HG03432 (cell line): ENCODE measurements at regions not wholly inside any gene's neighbourhood (a gene's known extent, or its start where the extent isn't known, plus 50 kb on each side); places are given as distances from the start of the nearest gene placed in this dataset.

ENCODE experiments used
- ATAC-seq: cut with Tn5 transposase; IDR thresholded peaks from one replicate; pipeline ENCODE4 v1.9.1; 2021; ENCODE audit warnings: mild to moderate bottlenecking, moderate library complexity; ENCODE audit not compliant: unreplicated experiment

DNA sequence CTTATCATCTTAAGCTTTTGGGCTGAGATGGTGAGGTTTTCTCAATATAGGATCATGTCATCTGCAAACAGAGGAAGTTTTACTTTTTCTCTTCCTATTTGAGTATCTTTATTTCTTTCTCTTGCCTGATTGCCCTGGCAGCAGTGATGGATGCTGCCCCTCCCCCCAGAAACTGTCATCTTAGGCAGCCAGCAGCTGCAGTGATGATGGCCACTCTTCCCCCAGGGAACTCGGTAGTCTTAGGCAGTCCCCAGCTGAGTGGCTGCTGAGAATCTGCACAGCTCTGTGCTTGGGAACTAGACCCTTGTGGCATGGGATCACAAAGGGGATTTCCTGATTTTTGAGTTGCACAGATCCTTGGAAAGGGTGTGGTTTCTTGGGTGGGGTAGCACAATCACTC, 791.1 kb upstream of the ALCAM start:
- ATAC-seq = no peak

DNA sequence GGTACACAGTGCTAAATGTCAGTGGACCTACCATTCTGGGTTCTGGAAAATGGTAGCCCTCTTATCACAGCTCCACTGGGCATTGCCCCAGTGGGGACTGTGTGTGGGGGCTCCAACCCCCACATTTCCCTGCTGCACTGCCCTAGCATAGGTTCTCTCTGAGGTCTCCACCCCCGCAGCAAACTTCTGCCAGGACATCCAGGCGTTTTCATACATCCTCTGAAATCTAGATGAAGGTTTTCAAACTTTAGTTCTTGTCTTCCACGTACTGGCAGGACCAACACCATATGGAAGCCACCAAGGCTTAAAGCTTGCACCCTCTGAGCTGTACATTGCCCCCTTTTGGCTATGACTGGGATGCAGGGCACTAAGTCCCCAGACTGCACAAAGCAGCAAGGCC, 788.2 kb upstream of the ALCAM start:
- ATAC-seq = no peak

DNA sequence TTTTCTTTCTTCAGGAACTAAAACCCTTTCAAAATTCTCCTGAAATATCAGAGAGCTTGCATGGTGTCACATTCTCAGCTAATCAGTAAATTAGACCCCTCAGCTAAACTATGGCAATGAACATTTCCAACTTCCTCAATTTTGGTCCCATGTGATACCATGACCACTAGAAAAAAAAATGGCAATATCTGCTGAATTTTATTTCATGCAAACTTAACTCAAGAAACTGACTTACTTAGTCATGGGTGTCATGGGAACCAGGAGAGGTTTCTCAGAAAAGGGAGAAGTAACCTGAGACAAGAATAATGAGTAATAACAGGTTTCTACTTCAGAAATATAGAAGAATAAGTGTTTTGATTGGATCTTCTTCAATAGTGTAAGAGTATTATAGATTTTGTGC, 784.6 kb upstream of the ALCAM start:
- ATAC-seq = no peak

DNA sequence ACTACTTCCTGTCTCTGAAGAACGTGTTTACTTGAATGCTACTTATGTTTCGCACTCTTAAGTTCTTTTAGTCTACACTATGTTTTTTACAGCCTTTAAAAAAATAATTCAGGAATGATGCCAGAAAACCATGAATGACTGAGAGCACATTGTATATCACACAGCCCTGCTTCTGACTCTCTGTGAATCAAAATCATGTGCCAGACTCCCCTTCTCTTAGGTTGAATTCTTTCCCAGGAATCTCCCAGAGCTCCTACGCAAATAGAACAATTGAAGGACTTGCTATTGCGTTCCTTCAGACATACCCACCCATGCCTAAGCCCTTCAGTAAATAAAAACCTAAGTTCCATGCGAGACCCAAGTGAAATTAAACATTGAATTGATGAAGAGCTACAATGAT, 782.0 kb upstream of the ALCAM start:
- no peak for ATAC-seq

DNA sequence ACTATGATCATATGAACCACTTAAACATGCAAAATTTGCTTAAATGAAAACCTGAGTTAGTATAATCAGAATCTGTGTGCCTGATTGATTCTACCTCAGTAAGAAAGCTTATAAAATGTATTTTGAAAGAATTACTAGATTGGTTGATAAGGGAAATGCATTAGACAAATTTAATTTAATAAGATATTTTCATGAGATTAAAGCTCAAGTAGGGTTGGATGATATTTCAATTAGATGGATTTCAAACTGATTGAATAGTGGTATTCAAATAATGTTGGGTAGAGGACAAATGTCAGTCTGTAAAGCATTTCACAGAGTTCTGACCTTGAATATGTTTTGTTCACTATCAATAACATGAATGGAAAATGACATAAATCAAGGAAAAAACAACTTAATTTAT, 780.4 kb upstream of the ALCAM start:
- no peak for ATAC-seq

DNA sequence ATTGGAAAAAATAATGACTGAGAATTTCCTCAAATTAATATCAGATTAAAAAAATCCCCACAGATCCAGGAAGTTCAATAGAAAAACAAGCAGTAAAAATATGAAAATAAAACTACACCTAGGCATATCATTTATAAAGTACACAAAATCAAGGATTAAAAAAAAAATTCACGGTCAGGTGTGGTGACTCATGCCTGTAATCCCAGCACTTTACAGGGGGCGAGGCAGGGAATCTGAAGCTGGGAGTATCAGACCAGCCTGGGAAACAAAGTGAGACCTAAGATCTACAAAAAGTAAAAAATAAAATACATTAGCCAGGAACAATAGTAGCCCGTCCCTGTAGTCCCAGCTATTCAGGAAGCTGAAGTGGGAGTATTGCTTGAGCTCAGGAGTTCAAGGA, 778.3 kb upstream of the ALCAM start:
- no peak for ATAC-seq

DNA sequence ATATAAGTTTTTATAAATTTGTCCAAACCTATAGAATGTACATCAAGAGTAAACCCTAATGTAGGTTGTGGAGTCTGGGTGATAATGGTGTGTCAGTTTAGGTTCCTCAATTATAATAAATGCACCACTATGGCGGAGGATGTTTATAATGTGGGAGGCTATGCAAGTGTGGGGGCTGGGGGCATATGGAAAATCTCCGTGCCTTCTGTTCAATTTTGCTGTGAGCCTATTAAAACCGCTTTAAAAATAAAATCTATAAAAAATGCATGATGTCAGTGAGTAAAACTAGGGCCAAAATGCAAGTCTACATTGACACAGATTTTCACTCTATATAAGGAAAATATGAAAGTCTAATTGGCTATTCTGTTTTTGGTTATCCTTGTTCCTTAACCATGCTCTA, 774.9 kb upstream of the ALCAM start:
- no peak for ATAC-seq

DNA sequence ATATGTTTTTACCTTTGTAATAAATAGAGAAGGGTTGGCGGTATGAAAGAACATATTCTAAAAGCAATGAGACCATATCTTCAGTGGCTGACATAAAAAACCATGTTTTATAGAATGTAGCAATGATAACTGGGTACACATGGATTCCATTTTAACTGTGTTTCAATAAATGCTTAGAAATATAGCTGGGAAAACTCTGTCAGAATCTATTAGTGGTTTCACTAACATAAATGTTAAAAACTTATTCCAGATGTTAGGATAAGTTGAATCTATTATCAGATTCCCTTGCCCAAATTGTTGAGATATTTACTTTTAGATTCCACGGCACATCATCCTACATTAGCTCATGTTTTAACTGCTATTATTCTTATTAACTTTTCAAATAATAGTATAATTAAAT, 772.2 kb upstream of the ALCAM start:
- no peak for ATAC-seq

DNA sequence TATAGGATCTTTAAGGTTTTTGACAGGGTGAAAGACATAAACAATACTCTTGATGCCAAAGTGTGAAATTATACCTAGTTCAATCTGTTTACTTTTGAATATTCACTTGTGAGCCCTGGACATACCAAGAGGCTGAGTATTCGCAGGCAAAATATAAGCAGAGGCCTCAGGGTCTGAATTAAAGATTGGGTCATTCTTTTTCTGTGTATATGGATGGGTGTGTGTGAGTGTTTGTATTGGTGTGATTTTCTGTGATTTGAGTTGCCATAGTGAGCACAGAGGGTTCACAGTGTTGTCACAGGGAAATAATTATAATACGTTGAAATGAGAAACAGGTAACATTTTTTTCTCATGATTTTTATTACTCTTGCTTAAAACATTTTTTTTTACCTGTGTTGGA, 770.7 kb upstream of the ALCAM start:
- ATAC-seq = no peak

DNA sequence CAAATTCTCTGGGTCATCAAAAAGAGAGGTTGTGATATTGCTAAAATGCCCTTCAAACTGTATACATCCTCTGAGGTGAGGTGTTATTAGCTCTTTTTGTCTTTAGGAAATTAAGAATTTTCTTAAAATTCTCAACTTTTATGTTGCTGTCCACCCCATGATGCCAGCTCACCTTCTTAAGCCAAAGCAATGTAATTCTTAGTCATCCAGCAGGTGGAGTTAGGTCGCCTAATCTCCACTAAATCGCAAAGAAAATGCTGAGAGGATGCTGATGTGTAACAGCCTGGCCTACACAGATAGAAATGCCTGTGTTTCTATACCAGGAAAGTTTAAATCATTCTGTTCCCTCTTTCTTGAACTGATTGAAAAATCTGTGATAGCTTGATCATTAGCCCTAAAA, 770.2 kb upstream of the ALCAM start:
- ATAC-seq = peak; percentile 97

DNA sequence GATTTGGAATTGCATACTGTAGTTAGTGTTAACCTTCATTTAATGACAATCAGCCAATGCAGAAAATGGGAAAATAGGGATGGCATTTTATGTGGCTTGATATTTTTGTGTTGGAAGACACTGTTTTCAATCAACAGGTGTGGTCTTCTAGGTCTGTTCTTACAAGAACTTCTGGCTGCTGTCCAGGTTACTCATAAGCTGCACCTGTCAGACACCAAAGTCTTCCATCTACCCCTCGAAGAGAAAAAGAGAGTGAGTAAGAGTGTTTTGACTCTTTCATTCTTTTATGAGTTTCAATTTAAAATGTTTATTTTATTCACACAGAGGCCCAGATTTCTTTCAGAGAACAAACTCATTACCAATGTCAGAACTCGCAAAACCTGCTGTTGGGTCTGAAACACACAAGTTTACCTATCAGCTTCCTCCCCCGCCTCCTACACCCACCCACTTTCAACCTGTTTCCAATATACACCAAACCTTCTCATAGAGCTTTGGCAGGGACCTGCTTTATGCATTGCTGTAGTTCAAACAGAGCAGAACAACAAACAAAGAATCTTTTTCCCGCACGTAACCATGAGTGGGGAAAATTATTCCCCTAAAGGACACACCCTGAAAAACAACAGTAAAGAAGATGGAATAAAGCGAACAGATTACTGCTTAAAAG, 767.7 kb upstream of the ALCAM start:
- no peak for ATAC-seq

DNA sequence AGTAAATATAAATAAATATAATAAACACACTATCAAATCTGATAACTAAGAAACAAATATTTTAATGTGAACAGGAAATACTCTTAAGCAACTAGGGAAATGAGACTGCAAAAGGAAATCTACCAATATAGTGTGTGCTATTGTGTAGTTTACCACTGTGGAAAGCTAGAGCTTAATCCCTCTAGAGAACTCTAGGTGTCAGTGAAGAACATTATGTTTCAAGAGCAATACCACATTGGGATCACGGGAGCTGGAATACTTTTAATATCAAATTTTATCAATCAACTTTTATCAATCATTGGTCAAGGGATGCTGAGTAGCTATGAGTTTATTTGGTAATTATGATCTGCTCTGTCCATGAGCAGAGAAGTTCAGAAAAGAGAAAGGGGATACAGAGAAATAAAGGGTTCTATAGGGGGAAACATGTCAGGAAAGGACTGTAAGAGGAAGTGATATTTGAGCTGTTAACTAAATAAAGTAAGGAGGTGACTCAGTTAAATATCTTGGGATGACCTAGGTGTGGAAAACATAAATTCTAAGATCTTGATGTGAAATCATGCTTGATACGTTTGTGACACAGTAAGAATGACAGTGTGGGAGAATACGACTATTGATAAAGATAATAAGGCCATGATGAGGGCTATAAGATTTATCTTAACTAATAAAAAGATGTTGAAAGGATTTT, 762.2 kb upstream of the ALCAM start:
- ATAC-seq = no peak

DNA sequence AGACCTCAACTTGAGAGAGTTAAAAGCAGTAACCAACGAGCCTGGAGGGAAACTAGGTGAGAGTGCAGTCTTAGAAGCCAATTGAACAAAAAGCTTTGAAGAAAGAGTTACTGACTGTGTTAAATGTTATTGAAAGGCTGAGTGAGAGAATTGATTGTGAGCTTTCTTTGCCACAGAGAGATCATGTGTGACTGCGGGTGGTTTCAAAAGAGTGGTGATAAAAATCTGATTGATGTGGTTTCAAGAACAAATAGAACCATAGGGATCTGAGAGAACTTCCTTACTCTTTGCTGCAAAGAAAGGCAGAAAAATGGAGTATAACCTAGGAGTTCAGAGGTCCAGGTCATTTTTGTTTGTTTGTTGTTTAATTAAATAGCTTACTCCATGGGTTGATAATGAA, 759.9 kb upstream of the ALCAM start:
- no peak for ATAC-seq

DNA sequence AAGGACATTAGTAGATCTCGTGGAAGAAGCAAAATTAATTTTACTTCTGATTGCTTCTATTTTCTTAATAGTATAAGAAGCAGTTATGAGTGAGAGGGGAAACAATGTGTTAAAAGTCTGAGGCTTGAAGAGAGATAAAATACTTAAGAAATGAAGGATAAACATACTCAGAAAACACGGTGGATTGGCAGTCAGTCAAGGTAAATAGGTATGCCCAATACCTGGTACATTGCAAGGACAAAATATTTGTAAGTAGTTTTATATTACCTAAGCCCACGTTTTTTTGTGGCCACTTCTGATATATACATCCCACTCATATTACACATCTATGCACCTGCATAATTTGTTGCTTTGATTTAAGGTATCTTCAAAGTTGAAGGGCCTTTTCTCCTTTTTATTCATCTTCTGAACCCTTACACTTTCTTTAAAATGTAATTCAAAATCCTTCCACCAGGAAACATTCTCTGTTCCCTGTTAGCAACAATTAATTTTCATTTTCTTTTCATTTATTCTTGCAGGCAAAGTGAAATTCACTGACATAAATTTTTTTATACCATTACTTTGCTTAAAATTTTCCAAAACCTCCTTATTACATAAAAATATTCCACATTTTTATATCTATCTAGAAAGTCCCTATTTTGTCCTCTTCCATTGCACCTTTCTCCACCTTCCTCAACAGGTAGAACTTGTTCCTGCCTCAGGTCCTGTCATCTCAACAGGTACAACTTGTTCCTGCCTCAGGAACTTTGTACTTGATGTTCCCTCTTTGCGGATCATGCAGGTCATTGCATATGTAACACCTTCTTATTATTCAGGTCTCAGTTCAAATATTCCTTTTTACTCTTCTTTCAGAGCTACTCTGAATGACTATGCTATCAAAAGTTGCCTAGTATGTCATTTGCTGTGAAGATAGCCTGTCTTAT, 755.7 kb upstream of the ALCAM start:
- no peak for ATAC-seq

DNA sequence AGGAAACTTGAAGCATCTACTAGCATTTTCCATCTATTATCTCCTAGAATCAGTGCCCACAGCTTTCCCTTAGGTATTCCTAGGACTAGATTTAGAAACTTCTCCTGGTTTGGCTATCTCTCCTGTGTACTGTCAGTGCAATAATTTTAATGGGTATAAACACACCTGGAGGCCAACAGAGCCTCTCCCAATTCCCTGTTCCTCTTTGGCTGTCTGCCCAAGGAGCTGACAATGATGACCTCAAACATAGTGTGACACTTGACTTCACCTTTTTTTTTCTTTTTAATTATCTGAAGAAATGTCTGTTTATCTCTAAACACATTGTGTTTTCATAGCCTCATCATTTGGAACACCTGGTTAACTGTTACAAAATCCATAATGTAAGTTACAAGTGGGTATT, 754.5 kb upstream of the ALCAM start:
- ATAC-seq = no peak

DNA sequence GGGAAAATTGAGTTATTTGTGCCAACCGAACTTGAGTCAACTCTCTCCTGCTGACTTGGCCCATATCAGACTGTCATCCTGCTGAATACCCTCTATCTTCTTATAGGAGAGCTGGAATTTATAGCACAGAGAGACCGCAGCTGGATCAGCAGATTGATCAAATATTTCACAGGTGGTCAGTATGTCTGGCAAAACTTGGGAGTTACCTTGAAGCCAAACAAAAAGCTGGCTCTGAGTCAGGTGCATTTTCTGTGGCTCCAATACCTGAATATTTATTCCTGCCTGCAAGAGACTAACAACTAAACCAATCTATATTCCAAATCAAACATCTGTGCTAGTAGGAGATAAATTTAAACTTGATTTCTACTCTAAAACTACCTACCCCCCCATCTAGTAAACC, 752.1 kb upstream of the ALCAM start:
- no peak for ATAC-seq

DNA sequence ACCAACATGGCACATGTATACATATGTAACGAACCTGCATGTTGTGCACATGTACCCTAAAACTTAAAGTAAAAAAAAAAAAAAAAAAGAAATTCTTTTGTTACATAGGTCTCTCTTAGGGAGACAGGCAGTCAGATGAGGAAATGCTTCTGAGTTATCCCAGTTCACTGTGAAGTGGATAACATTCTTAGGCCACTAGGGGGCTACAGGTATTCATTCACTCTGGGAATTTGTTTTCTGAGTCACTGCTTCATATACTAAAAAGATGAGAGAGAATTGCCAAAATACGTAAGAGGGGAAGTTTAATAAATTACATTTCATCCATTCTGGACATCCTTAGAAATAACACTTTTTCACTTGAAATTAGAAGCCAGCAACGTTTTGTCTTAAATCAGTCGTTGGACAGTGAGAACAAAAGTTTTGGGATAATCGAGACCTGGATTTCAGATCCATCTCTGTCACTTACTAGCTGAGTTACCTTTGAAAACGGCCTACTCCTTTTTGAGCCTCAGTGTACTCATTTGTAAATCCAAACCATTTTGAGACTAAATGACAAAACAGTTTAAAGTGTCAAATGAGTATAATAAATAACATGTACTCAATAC, 738.4 kb upstream of the ALCAM start:
- peak; percentile 86 for ATAC-seq

DNA sequence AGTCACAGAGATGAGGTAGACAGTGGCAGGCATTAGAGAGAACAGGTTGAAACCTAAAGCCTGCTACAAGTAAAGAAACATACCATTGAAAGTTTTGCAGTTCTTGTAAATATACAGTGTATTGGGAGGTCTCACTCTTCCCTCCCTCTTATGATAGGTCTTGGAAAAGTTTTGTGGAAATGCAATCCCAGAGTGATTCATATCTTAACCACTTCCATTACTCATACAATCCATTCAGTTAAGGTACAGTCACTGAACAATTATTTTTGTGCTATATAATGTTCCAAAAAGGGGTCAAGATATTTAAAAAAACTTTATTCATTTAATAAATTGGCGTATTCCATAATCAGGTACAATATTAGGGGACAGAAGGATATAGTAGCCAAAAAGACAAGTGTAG, 737.7 kb upstream of the ALCAM start:
- no peak for ATAC-seq

DNA sequence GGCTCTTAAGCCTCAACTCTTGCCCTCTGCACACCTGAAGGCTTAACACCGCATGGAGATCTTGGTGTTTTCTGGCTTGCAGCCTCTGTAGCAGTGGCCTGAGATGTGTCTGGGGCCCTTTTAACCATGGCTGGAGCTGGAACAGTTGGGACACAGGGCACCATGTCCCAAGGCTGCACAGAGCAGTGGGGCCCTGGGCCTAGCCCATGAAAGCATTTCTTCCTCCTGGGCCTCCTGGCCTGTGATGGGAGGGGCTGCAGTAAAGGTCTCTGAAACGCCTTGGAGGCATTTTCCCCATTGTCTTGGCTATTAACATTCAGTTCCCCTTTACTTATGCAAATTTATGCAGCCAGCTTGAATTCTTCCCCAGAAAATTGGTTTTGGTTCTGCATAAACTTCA, 735.5 kb upstream of the ALCAM start:
- ATAC-seq = no peak

DNA sequence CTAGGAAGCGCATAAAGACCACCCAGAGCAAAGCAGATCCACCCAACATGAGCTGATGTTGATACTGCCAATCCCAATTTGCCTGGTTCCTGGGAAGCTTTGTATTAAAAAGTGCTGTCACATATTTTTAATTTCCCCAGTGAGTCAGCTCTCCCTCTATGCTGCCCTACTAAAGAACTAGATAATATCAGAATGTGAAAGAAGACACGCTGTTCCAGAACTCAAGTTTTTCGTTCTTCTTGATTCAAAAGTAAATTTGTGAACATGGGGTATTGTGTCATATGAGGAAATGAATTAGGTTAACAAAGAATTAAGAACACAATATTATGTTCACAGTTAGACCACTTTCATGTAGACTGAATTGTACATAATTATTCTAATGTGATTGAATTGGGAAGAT, 734.2 kb upstream of the ALCAM start:
- no peak for ATAC-seq

DNA sequence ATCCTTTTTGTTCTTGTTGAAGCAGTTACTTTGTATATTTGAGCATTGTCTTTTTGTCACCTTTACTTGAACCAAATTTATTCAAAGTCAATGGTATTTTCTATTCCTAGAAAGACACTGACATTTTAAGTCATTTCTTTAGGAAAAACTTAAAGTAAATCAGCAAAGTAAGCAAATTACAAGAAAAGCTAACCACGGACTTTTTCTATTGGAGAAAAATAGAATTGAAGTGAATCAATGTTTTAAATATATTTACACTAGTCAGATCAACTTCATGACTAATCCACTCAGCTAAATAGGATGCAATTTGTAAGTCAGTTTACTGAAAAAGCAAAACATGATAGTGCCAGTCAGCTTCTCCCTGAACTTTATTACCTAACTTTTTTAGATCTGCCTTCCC, 733.8 kb upstream of the ALCAM start:
- no peak for ATAC-seq
